Activated CD8-positive, alpha-beta memory T cell treated with anti-CD3 and anti-CD28 coated beads for 48 hours (primary cell): ENCODE measurements at regions not wholly inside any gene's neighbourhood (a gene's known extent, or its start where the extent isn't known, plus 50 kb on each side); places are given as distances from the start of the nearest gene placed in this dataset.
"Not testable (repeated sequence)": the region's sequence is repeated elsewhere in the genome, so short reads cannot be mapped to it uniquely, and the experiment has no call there.

Experiments used
- DNase-seq, 3 experiments: peaks; one replicate each; pipeline ENCODE4 v3.0.0-alpha.2; 2020; ENCODE audit warnings: low read depth in 2 of 3, low spot score in 2 of 3

DNA sequence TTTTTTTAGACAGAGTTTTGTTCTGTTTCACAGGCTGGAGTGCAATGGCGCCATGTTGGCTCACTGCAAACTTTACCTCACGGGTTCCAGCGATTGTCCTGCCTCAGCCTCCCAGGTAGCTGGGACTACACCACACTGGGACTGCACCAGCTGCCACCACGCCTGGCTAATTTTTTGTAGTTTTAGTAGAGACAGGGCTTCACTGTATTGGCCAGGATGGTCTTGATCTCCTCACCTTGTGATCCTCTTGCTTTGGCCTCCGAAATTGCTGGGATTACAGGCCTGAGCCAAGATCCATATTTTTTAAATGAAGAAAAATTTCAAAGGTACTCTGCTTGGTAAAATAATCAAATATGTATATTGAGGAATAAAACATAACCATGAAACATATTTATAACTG, 195.8 kb upstream of the TPTE start:
- peak in 1 of 3 experiments; percentile 21 for DNase-seq

DNA sequence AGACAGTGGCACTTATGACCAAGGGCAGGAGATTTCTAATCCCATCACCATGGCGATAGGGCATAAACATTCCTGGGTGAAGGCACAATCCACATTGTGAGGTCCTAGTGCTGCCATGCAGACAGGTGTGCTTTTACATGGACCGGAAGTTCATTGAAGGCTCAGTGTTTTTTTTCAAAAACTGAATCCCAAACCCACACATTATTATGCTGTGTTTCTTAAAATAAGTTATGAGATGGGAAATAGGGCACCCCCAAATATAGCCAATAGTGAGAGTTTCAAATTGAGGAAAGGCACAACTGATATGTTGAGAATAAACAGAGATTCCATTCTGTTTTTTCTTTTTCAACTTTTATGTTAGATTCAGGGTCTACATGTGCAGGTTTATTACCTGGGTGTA, 195.2 kb upstream of the TPTE start:
- not testable (repeated sequence) for DNase-seq

GRCh38 chr21:10328646-10329045, 192.7 kb upstream of the TPTE start:
- not testable (repeated sequence) for DNase-seq

DNA sequence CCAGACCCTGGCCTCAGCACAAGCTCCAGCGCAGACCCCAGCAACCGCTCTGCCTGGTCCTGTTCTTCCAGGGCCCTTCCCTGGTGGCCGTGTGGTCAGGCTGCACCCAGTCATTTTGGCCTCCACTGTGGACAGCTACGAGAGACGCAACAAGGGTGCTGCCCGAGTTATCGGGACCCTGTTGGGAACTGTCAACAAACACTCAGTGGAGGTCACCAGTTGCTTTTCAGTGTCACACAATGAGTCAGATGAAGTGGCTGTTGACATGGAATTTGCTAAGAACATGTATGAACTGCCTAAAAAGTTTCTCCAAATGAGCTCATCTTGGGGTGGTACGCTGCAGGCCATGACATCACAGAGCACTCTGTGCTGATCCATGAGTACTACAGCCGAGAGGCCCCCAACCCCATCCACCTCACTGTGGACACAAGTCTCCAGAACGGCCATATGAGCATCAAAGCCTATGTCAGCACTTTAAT, 190.7 kb upstream of the TPTE start:
- DNase-seq: not testable (repeated sequence)

- not testable (repeated sequence) for DNase-seq
Observed at GRCh38 chr21:10331134-10331533, 190.2 kb upstream of the TPTE start.

DNA sequence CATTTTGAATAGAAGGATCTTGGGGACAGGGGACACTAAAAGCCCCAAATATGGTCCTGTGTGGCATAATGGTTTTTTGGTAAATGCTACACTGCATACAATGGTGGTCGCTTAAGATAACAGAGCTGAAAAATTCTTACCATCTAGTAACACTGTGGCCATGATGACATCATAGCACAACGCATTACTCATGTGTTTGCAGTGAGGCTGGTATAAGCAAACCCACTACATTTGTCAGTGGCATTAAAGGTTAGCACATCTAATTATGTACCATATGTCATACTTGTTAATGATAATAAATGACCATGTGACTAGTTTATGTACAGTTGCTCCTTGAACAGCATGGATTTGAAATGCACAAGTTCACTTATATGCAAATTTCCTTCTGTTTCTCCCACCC, 188.4 kb upstream of the TPTE start:
- not testable (repeated sequence) for DNase-seq

GRCh38 chr21:10334391-10334790, 187.0 kb upstream of the TPTE start:
- not testable (repeated sequence) for DNase-seq

DNA sequence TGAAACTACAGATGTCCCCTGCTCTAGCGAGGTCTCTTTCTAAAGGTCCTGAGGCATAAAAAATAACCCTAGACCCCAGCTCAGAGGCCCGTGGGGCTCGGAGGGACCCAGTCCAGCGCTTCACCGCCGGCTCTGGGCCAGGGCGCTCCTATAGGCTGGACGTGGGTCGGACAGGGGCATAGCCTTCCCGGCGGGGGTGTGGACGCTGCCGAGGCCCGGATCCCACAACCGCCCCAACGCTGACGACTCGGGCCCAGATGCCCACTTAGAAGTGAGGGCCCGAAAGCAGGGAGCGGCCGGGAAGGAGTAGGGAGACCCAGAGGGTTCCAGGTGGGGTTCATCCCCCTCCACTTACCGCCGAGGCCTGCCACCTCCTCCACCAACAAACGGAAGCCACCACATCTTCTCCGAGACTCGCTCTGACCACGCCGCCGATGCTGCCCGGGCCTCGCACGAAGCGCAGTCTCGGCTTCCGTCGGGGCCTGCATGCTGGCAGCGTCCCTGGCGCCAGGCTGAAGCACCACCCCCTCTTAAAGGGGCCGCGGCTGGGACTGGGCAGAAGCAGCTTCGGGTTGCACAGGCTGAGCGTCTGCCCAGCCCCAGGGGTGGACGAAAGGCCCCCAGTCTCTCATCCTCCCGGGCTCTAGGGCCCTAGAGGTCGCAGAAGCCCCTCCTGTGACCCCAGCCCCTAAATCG, 179.0 kb upstream of the TPTE start:
- not testable (repeated sequence) for DNase-seq

DNA sequence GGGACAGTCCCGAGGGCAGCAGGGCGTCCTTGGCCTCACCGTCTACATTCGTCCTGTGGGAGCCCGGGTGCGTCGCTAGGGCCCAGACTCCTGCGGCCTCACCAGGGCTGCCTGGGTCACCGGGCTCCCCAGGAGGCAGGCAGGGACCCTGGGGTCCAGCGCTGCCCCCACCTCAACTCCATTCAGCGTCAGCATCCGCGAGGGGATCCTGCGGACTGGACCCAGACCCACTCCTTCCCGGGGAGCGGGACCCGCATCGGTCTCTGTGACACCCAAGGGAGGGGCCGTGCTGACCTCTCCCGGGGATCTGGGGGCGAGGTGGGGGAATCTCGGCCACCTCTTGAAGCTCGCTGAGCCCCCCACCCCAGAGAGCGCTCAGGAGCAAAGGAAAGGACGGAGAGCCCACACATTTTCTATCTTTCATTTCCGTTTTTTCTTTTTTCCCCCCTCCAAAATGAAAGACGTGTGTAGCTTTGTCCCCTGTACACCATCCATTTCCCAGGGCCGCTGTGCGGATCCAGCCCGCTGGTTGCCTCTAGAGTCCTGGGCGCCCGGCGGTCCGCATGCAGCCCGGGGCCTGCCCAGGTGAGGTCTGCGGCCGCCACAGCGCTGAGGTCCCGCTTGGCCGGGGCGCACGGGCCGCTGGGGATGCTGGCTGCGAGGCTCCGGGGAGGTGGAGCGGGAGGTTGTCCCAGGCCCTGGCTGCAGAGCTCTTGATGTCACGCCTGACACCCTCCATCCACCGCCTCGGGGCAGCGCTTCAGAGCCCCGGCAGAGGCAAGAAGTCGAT, 178.0 kb upstream of the TPTE start:
- DNase-seq: not testable (repeated sequence)

GRCh38 chr21:10344266-10344665, 177.1 kb upstream of the TPTE start:
- not testable (repeated sequence) for DNase-seq

DNA sequence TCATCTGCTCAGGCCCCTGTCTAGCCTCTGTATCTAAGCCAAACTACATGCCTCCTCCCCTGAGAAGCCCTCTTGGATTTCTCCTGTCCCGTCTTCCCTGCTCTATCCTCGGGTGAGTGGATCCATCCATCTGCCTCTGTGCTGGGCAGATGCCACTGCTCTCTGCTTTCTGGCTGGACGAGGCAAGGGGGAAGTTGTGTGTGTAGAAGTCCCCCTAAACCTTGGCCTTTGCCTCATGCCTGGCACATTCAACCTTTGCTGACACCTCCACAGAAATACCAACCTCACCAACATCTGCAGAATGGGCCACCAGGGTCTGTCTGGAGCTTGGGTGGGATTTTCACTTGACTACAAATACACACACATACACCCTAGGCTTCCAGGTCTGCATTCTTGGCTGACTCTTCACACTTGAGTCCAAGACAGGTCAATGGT, 176.2 kb upstream of the TPTE start:
- not testable (repeated sequence) for DNase-seq

GRCh38 chr21:10346249-10346648, 175.1 kb upstream of the TPTE start:
- not testable (repeated sequence) for DNase-seq

DNA sequence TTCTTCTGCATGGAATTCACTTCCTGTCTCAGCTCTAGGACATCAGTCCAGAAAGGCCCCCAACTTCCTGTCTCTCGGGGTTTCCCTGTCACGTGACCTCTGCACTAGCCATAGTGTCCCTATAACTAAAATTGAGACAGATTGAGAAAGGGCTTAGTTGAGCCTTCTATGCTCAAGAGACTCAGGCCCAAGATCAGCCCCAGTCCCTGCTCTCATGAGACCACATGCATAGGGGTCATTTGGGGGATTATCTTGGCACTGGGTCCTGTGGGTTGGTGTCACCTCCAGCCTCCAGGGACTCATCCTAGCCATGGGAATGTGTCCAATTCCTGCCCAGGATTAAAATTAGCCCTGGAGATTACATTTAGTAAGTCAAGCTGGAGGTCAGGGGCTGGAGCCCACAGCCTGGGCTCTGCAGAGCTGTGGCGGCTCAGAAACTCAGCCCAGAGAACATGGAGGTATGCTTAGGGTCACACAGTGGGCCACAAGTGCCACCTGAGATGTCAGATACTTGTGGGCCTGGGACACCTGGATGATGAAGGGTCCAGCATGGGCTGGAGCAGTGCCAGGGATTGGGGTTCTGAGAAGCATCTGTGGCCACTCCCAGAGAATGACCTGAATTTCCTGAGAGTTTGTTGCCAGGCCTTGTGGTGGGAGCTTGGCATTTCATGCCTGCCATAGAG, 174.3 kb upstream of the TPTE start:
- DNase-seq: not testable (repeated sequence)

DNA sequence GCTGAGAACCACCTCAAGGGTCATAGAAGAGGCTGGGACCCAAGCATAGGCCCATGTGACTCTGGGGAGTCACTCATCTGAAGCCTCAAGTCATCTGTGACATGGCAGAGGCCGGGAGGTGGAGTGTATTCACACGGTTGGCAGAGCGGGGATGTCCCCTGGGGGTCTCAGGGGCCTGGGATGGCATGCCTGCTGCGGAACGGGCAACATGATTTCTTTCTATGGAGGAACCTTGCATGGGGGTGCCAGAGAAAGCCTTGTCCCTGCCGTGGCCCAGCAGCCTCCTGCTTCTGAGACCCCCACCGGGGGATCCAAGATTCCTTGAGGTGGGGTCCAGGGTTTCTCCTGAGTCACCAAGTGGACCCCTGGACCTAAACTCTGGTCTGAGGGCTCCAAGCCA, 173.7 kb upstream of the TPTE start:
- not testable (repeated sequence) for DNase-seq

GRCh38 chr21:10348150-10348549, 173.2 kb upstream of the TPTE start:
- DNase-seq: not testable (repeated sequence)

GRCh38 chr21:10354851-10355578, 166.4 kb upstream of the TPTE start:
- DNase-seq: not testable (repeated sequence)

GRCh38 chr21:10359120-10359519, 162.3 kb upstream of the TPTE start:
- not testable (repeated sequence) for DNase-seq

GRCh38 chr21:10359911-10360310, 161.5 kb upstream of the TPTE start:
- DNase-seq: not testable (repeated sequence)

DNA sequence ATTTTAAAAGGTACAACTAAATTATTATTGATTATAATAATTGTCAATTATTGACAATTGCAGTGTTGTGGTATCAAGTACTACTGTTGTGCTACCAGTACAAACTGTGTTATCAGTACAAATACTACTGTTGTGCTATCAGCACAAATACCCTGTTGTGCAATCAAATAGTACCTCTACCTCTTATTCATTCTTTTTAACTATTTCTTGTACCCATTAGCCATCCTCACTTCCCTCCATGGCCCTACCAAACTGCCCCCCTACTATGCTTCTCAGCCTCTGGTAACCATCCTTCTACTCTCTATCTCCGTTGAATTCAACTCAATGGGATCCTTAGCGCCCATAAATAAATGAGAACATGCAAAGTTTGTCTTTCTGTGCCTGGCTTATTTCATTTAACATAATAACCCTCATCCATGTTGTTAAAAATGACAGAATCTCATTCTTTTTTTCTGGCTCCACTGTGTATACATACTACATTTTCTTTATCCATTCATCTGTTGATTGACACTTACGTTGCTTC, 160.1 kb upstream of the TPTE start:
- not testable (repeated sequence) for DNase-seq

DNA sequence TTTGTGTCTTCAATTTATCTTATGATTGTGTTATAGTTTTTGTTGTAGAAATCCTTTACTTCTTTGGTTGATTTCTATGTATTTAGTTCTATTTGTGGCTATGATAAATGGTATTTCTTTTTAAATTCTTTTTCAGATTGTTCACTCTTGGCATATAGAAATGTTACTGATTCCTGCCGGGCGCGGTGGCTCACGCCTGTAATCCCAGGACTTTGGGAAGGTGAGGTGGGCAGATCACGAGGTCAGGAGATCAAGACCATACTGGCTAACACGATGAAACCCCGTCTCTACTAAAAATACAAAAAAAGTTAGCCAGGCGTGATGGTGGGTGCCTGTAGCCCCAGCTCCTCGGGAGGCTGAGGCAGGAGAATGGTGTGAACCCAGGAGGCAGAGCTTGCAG, 158.6 kb upstream of the TPTE start:
- DNase-seq: not testable (repeated sequence)

DNA sequence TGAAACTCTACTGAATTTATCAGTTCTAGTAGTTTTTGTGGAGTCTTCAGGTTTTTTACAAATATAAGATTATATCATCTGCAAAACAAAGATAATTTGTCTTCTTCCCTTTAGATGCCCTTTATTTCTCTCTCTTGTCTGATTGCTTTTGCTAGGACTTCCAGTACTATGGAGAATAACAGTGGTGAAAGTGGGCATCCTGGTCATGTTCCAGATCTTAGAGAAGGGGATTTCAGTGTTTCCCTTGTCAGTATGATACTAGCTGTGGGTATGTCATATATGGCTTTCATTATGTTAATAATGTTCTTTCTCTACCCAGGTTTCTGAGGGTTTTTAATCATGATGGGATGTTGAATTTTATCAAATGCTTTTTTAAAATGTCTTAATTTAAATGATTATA, 158.1 kb upstream of the TPTE start:
- DNase-seq: not testable (repeated sequence)
